ENCODE measurements at regions not wholly inside any gene's neighbourhood (a gene's known extent, or its start where the extent isn't known, plus 50 kb on each side); places are given as distances from the start of the nearest gene placed in this dataset.

DNA sequence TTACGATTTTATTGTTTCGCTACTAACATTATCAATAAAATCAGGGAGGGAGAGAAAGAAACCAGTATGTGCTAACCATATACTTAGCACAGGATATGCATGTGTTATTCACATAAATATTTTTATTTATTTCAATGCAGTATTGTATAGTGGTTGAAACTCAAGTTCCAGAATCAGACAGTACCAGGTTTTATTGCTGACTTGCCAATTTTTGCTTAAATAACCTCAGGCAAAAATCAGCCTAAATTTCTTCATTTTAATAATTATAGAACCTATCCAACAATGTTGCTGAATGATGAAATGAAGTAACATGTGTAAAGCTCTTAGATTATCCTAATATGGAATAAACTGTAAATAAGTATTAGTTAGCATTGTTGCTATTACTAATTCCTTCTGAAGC lies 61.4 kb upstream of the LRRC7 start:
- DNase-seq = no peak
- intact Hi-C loops (cut with micrococcal nuclease) = no loop called here
- H3K27me3 ChIP-seq (ENCODE audit: insufficient read depth, low read length) = no peaks in the 10 kb centered on the region
- H3K27ac Mint-ChIP-seq = no peak overlapping the region
- H3K4me3 Mint-ChIP-seq = no peak overlapping the region
- no peak overlapping the region for H3K27ac ChIP-seq (ENCODE audit: low read depth, low read length)
- no peak overlapping the region for H3K4me3 ChIP-seq (ENCODE audit: low read length in 2 of 2)
- H3K4me1 Mint-ChIP-seq = no peaks in the 10 kb centered on the region
- POLR2A ChIA-PET (ENCODE audit: partially characterized antibody) = no interaction called here
- no peaks in the 10 kb centered on the region for H3K36me3 ChIP-seq (ENCODE audit: insufficient read depth, low read length)
- H3K36me3 Mint-ChIP-seq = no peaks in the 10 kb centered on the region
- CTCF ChIA-PET (ENCODE audit: partially characterized antibody) = no interaction called here
- peaks cover 0 to 12% (median under 1%) of the 10 kb centered on the region in 8 donors for H3K9me3 Mint-ChIP-seq
- H3K9me3 ChIP-seq (ENCODE audit: control insufficient read depth in 1 of 2, low read length in 2 of 2) = no peaks in the 10 kb centered on the region
- no peaks in the 10 kb centered on the region for H3K4me1 ChIP-seq (ENCODE audit: insufficient read depth, low read length)
- H3K27me3 Mint-ChIP-seq = no peaks in the 10 kb centered on the region

DNA sequence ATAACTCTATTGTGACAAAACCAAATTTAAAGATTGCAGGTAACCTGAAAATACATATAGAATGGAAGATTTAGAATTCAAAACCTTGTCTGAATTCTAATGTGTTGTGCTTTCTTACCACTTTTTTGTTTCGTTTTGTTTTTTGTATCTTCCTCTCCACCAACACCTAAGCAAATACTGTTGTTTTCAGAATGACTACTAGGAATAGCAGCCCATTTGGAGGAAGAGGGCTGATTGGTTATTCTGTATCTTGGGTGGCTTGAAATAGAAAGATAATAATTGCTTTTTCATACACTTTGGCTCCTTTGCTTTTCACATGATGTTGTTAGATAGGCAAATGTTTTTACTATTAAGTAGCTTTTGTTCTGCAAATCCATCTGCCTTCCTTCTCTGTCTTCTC lies 61.0 kb upstream of the LRRC7 start:
- H3K36me3 Mint-ChIP-seq = no peaks in the 10 kb centered on the region
- no peaks in the 10 kb centered on the region for H3K27me3 Mint-ChIP-seq
- no peaks in the 10 kb centered on the region for H3K4me1 ChIP-seq (ENCODE audit: insufficient read depth, low read length)
- intact Hi-C loops (cut with micrococcal nuclease) = no loop called here
- H3K27me3 ChIP-seq (ENCODE audit: insufficient read depth, low read length) = no peaks in the 10 kb centered on the region
- CTCF ChIA-PET (ENCODE audit: partially characterized antibody) = no interaction called here
- no peak for DNase-seq
- H3K4me1 Mint-ChIP-seq = no peaks in the 10 kb centered on the region
- no peak overlapping the region for H3K4me3 Mint-ChIP-seq
- H3K9me3 ChIP-seq (ENCODE audit: control insufficient read depth in 1 of 2, low read length in 2 of 2) = no peaks in the 10 kb centered on the region
- H3K4me3 ChIP-seq (ENCODE audit: low read length in 2 of 2) = no peak overlapping the region
- H3K36me3 ChIP-seq (ENCODE audit: insufficient read depth, low read length) = no peaks in the 10 kb centered on the region
- no peak overlapping the region for H3K27ac Mint-ChIP-seq
- H3K9me3 Mint-ChIP-seq = peaks cover 0 to 12% (median under 1%) of the 10 kb centered on the region in 8 donors
- H3K27ac ChIP-seq (ENCODE audit: low read depth, low read length) = no peak overlapping the region
- POLR2A ChIA-PET (ENCODE audit: partially characterized antibody) = no interaction called here

DNA sequence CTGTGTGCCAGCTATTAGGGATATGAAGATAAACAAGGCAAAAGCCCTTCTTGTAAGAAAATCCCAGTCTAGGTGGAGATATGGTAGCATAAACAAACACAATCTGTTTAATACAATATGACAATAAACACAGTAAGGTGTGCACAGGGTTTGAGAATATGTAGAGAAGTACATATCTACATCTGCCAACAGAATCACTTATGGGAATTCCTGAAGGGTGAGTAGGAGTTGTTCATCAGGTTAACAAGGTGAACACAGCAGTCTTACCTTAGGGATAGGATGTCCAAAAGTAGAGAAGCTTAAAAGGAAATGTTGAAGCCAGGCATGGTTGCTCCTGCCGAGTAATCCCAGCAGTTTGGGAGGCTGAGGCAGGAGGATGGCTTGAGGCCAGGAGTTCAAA lies 57.7 kb upstream of the LRRC7 start:
- no peak for DNase-seq
- Mint-ChIP-seq H3K27ac (no peak overlapping the region), H3K36me3 (no peaks in the 10 kb centered on the region), H3K27me3 (no peaks in the 10 kb centered on the region), H3K4me1 (no peaks in the 10 kb centered on the region), H3K9me3 (peaks cover 0 to 12% (median 2%) of the 10 kb centered on the region in 8 donors), H3K4me3 (no peak overlapping the region)
- ChIA-PET POLR2A (ENCODE audit: partially characterized antibody) (no interaction called here), CTCF (ENCODE audit: partially characterized antibody) (no interaction called here)
- H3K9me3 ChIP-seq (ENCODE audit: control insufficient read depth in 1 of 2, low read length in 2 of 2) = no peaks in the 10 kb centered on the region
- H3K27me3 ChIP-seq (ENCODE audit: insufficient read depth, low read length) = no peaks in the 10 kb centered on the region
- intact Hi-C loops (cut with micrococcal nuclease) = no loop called here
- no peaks in the 10 kb centered on the region for H3K4me1 ChIP-seq (ENCODE audit: insufficient read depth, low read length)
- H3K4me3 ChIP-seq (ENCODE audit: low read length in 2 of 2) = no peak overlapping the region
- no peaks in the 10 kb centered on the region for H3K36me3 ChIP-seq (ENCODE audit: insufficient read depth, low read length)
- H3K27ac ChIP-seq (ENCODE audit: low read depth, low read length) = no peak overlapping the region

DNA sequence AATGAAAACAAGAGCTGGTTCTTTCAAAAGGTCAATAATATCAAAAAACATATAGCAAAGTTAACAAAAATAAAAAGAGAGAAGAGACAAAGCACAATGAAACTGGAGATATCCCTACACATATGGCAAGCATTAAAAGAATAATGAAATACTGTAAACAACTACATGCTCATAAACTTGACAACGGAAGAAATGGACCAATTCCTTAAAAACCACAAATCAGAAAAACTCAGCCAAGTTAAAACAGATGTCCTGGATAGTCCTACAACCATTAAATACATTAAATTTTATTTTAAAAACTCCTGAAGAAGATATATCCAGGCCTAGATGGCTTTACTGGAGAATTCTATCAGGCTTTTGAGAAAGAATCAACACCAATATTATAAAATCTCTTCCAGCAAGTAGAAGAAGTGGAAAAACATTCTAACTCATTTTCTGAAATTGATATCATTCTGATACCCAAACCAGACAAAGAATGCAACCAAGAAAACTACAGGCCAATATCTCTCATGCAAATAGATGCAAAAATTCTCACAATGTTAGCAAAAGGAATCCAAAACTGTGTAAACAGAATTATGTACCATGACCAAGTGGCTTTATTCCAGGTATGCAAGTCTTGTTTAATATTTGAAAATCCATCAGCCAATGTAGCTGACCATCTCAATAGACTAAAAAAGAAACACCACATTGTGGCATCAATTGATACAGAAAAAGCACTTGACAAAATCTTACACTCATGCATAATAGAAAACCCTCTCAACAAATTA lies 56.1 kb upstream of the LRRC7 start:
- POLR2A ChIA-PET (ENCODE audit: partially characterized antibody) = no interaction called here
- Histone ChIP-seq H3K27me3 (ENCODE audit: insufficient read depth, low read length) (no peaks in the 10 kb centered on the region), H3K4me1 (ENCODE audit: insufficient read depth, low read length) (no peaks in the 10 kb centered on the region), H3K36me3 (ENCODE audit: insufficient read depth, low read length) (no peaks in the 10 kb centered on the region), H3K4me3 (ENCODE audit: low read length in 2 of 2) (no peak overlapping the region), H3K27ac (ENCODE audit: low read depth, low read length) (no peak overlapping the region), H3K9me3 (ENCODE audit: control insufficient read depth in 1 of 2, low read length in 2 of 2) (no peaks in the 10 kb centered on the region)
- no peak for DNase-seq
- H3K27ac Mint-ChIP-seq = no peak overlapping the region
- H3K27me3 Mint-ChIP-seq = no peaks in the 10 kb centered on the region
- H3K9me3 Mint-ChIP-seq = peaks cover 0 to 12% (median 3%) of the 10 kb centered on the region in 8 donors
- no peaks in the 10 kb centered on the region for H3K4me1 Mint-ChIP-seq
- no peak overlapping the region for H3K4me3 Mint-ChIP-seq
- no peaks in the 10 kb centered on the region for H3K36me3 Mint-ChIP-seq
- CTCF ChIA-PET (ENCODE audit: partially characterized antibody) = no interaction called here
- intact Hi-C loops (cut with micrococcal nuclease) = no loop called here

DNA sequence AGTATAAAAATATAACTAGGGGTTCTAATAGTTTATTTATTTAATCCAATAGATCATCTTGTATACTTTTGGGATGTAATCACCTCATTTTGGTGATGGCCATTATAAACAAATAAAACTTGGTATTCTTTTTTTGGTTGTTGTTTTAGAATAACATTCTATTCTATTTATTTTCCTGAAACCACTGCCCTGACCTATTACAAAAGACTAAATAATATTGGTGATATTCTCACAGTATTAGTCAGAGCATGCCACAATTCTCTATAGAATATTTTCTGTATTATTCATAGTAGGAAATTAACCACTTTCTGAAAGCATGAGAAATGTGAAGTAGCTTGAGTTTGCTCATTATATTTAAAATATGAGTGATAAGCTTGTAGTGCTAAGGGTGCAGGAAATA lies 54.1 kb upstream of the LRRC7 start:
- H3K36me3 Mint-ChIP-seq = no peaks in the 10 kb centered on the region
- no peaks in the 10 kb centered on the region for H3K27me3 Mint-ChIP-seq
- no peak overlapping the region for H3K27ac Mint-ChIP-seq
- H3K4me1 ChIP-seq (ENCODE audit: insufficient read depth, low read length) = no peaks in the 10 kb centered on the region
- H3K27me3 ChIP-seq (ENCODE audit: insufficient read depth, low read length) = no peaks in the 10 kb centered on the region
- no peaks in the 10 kb centered on the region for H3K4me1 Mint-ChIP-seq
- no peak for DNase-seq
- H3K27ac ChIP-seq (ENCODE audit: low read depth, low read length) = no peak overlapping the region
- CTCF ChIA-PET (ENCODE audit: partially characterized antibody) = no interaction called here
- no peaks in the 10 kb centered on the region for H3K9me3 ChIP-seq (ENCODE audit: control insufficient read depth in 1 of 2, low read length in 2 of 2)
- POLR2A ChIA-PET (ENCODE audit: partially characterized antibody) = no interaction called here
- no peak overlapping the region for H3K4me3 Mint-ChIP-seq
- peaks cover 0 to 9% (median 3%) of the 10 kb centered on the region in 8 donors for H3K9me3 Mint-ChIP-seq
- no peak overlapping the region for H3K4me3 ChIP-seq (ENCODE audit: low read length in 2 of 2)
- intact Hi-C loops (cut with micrococcal nuclease) = no loop called here
- H3K36me3 ChIP-seq (ENCODE audit: insufficient read depth, low read length) = no peaks in the 10 kb centered on the region

Measured in CD4-positive, alpha-beta memory T cell (primary cell).